HG02642 (cell line): ENCODE measurements at regions not wholly inside any gene's neighbourhood (a gene's known extent, or its start where the extent isn't known, plus 50 kb on each side); places are given as distances from the start of the nearest gene placed in this dataset.
A peak's percentile ranks its signal among the peaks of the same experiment; 100 is the strongest.

Experiments
- ATAC-seq: cut with Tn5 transposase; IDR thresholded peaks from one replicate; pipeline ENCODE4 v1.9.1; 2021; ENCODE audit warnings: mild to moderate bottlenecking; ENCODE audit not compliant: unreplicated experiment, poor library complexity

- ATAC-seq = no peak
Observed at GRCh38 chr6:159118924-159119323, 50.3 kb upstream of the FNDC1 start.

- ATAC-seq = no peak
Observed at GRCh38 chr6:159117563-159117962, 51.6 kb upstream of the FNDC1 start.

GRCh38 chr6:159117046-159117445 is 52.2 kb upstream of the FNDC1 start:
- ATAC-seq = no peak

DNA sequence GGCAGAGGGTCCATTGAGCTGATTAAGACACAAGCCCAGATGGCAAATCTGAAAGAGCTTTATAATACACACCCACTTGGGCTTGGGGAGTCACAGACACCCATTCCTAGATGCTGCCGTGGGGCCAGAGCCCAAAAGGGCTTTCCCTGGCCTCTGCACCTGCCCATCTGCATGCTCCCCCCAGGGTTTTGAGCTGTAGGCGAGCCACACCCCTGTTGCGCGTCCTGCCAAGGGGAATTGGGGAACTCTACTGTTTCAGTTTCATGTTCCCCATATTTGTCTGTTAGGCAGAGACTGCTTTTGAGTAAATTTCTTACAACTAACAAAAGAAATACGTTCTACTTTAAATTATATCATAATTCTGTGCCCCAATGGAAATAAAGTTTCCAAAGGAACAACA is 52.9 kb upstream of the FNDC1 start:
- no peak for ATAC-seq

GRCh38 chr6:159114569-159114968 is 54.6 kb upstream of the FNDC1 start:
- no peak for ATAC-seq

DNA sequence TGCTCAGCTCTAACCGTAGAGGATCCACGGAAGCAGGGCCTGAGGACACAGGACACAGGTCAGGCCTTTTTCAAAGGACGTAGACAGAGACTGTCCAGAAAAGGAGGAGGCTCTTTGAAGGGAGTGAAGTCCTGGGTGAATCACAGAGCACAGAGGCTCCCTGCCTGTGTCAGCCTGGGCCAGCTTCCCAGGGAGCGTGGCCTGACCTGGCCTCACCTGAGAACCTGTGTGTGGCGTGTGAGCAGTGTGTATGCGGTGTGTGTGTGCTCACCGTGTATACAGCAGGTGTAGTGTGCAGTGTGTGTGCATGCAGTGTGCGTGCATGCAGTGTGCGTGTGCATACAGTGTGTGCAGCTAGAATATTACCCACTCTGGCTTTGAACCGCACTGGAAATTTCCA is 56.0 kb upstream of the FNDC1 start:
- no peak for ATAC-seq

- no peak for ATAC-seq
Observed at GRCh38 chr6:159112714-159113113, 56.5 kb upstream of the FNDC1 start.

- ATAC-seq = no peak
Observed at GRCh38 chr6:159110748-159111147, 58.5 kb upstream of the FNDC1 start.

- ATAC-seq = no peak
Observed at GRCh38 chr6:159110013-159110412, 59.2 kb upstream of the FNDC1 start.

DNA sequence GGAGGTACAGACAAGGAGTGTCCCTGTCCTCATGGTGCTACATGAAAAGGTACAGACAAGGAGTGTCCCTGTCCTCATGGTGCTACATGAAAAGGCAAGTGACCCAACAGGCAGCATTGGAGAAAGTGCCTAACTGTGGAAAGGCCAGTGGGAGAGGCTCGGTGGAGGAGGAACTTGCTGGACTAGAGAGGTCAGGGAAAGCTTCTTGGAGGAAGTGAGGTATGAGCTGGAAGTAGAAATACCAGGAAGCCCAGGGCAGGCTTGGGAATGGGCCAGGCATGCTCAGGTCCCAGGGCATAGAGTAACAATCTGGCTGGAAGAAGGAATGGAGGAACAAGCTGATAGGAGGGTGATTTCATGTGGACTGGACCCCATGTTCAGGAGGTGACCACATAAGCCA is 59.8 kb upstream of the FNDC1 start:
- ATAC-seq = no peak

DNA sequence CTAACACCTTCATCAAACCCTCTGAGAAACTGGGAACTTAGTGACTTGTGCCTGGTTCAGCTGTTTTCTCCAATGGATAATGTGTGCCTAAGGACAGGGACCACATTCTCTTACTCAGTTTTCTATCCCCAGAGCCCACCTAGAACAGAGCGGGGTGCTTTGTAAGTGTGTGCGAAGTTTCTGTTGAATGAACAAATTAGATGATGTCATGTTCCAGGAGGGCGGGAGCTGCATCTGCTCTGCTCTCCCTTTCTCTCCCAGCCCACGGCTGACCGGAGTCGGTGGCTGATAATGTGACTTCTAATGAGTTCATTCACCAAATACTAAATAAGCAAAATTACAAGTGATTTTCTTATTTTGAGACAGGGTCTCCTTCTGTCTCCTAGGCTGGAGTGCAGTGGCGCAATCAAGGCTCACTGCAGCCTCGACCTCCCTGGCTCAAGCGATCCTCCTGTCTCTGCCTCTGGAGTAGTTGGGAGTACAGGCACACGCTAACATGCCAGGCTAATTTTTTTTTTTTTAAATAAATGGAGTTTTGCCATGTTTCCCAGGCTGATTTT is 60.7 kb upstream of the FNDC1 start:
- ATAC-seq = no peak

- ATAC-seq = no peak
Observed at GRCh38 chr6:159107451-159108260, 61.5 kb upstream of the FNDC1 start.

DNA sequence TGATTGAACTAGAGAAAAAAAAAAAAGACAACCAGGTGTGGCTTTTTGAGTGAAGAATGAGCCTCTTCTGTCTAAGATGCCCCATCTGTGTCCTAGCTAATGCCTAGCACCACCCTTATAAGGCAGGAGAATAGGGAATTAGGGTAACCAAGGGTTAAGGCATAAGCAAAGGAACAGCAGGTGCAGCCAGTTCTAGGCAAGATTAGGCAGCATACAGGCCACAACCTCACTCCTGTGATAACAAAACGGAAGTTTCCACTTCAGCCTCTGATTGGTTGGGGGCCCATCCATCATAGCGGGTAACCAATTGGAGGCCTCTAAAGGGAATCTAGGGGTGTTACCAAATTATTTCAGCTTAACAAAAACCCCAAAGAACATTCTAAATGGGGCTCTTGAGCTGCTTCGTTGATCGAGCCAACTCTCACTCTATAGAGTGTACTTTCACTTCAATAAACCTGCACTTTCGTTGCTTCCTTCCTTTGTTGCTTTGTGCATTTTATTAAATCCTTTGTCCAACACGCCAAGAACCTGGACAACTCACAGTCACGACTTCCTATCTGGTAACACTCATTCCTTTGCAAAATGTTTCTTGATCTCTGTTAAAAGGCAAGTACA is 61.9 kb upstream of the TAGAP start:
- peak; percentile 84 for ATAC-seq

- ATAC-seq = no peak
Observed at GRCh38 chr6:159105716-159106115, 60.9 kb upstream of the TAGAP start.

DNA sequence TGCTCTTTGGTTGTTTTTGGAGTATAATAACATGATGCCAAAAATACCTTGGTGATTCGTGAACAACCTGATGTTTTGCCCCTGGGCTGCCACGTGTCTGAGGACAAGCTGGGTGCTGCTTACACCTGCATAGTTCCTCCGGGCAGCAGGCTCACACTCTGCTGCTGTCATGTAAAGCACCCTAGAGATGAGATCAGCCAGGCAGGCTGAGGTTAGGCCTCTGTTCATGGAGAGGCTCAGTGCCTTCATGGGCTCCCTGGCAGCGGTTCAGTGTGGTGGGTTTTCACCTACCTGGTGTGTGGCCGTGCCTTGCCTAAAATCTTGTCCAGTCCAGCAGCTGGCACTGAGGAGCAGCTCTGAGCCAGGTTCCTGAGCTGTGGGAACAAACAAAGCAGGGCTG is 60.1 kb upstream of the TAGAP start:
- ATAC-seq = no peak

GRCh38 chr6:159104163-159104925 is 59.6 kb upstream of the TAGAP start:
- peak; percentile 55 for ATAC-seq

GRCh38 chr6:159103396-159104162 is 58.8 kb upstream of the TAGAP start:
- ATAC-seq = no peak

GRCh38 chr6:159102373-159103160 is 57.8 kb upstream of the TAGAP start:
- no peak for ATAC-seq

- no peak for ATAC-seq
Observed at GRCh38 chr6:159101656-159102055, 56.9 kb upstream of the TAGAP start.
